DOHH2 (cell line): ENCODE measurements at regions not wholly inside any gene's neighbourhood (a gene's known extent, or its start where the extent isn't known, plus 50 kb on each side); places are given as distances from the start of the nearest gene placed in this dataset.

Experiments used
- EZH2phosphoT487 ChIP-seq: fragments of 200-600 bp; sonication (generic); IDR thresholded peaks from 2 replicates; pipeline ENCODE4 v1.6.1; 2017; ENCODE audit warnings: borderline replicate concordance, mild to moderate bottlenecking, antibody characterized with exemption, low read length, moderate library complexity, mixed read lengths
- TF ChIP-seq, protein P1 (sequence below): fragments of 200-600 bp; sonication (generic); IDR thresholded peaks from one replicate; pipeline ENCODE4 v1.5.1; 2014; ENCODE audit warnings: antibody characterized with exemption, mild to moderate bottlenecking, low read depth, low read length; ENCODE audit not compliant: poor library complexity, severe bottlenecking

DNA sequence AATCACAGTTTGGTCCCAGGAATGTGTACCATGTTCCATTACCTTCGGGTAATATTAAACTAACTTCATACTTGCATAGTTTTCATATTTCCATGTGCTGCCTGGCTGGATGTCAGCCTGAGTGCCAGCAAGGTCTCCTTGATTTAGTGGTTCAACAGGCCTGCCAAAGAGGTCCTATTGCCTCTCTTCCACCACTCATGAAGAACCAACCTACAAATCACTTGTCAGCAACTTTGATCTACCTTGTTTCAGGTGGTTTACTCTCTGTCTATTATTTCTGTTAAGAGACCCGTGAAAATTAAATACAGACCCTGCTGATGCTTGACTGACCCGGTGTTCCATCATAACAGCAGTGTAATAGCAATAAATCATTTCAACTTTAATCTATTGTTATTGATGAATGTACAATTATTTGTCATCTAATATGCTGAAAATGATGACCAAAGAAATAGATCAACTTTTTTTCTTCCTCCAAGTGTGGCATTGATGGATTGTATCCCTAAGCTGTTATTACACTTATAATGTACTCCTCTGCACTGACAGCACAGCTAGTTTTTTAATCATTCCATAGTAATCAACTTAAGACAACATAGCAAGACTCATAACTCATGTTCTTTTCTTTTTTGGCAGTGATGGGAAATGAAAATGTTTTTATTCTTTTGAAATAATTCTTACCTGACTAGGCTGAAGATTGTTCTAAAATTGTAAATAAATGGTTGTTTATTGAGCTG is 1220.2 kb upstream of the ACVR2A start:
- TF ChIP-seq, protein P1, sequence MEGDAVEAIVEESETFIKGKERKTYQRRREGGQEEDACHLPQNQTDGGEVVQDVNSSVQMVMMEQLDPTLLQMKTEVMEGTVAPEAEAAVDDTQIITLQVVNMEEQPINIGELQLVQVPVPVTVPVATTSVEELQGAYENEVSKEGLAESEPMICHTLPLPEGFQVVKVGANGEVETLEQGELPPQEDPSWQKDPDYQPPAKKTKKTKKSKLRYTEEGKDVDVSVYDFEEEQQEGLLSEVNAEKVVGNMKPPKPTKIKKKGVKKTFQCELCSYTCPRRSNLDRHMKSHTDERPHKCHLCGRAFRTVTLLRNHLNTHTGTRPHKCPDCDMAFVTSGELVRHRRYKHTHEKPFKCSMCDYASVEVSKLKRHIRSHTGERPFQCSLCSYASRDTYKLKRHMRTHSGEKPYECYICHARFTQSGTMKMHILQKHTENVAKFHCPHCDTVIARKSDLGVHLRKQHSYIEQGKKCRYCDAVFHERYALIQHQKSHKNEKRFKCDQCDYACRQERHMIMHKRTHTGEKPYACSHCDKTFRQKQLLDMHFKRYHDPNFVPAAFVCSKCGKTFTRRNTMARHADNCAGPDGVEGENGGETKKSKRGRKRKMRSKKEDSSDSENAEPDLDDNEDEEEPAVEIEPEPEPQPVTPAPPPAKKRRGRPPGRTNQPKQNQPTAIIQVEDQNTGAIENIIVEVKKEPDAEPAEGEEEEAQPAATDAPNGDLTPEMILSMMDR, result no peak
- TF ChIP-seq EZH2phosphoT487, result no peak
